DMS 273 (cell line): ENCODE measurements at regions not wholly inside any gene's neighbourhood (a gene's known extent, or its start where the extent isn't known, plus 50 kb on each side); places are given as distances from the start of the nearest gene placed in this dataset.

ENCODE experiments used
- DNase-seq: peaks from one replicate; lab custom pipeline; 2025; ENCODE audit not compliant: unreplicated experiment; lab: John Stamatoyannopoulos, UW

GRCh38 chr5:124796495-124796894 lies 50.1 kb upstream of the ZNF608 start:
- no peak for DNase-seq

- DNase-seq = no peak
These were observed 51.2 kb upstream of the ZNF608 start for GRCh38 chr5:124797665-124798087.

GRCh38 chr5:124798890-124799289 lies 52.5 kb upstream of the ZNF608 start:
- no peak for DNase-seq

GRCh38 chr5:124801551-124801950 lies 55.1 kb upstream of the ZNF608 start:
- DNase-seq = no peak

GRCh38 chr5:124803617-124804323 lies 57.3 kb upstream of the ZNF608 start:
- DNase-seq = no peak

GRCh38 chr5:124806026-124806372 lies 59.6 kb upstream of the ZNF608 start:
- no peak for DNase-seq

GRCh38 chr5:124806373-124807077 lies 60.1 kb upstream of the ZNF608 start:
- DNase-seq = peak; percentile 96

- no peak for DNase-seq
These were observed 62.4 kb upstream of the ZNF608 start for GRCh38 chr5:124808842-124809268.

GRCh38 chr5:124810396-124811006 lies 64.1 kb upstream of the ZNF608 start:
- no peak for DNase-seq

GRCh38 chr5:124812771-124813358 lies 66.4 kb upstream of the ZNF608 start:
- DNase-seq = no peak

- DNase-seq = no peak
These were observed 69.9 kb upstream of the ZNF608 start for GRCh38 chr5:124816381-124816780.

- DNase-seq = no peak
These were observed 72.8 kb upstream of the ZNF608 start for GRCh38 chr5:124819201-124819600.

- DNase-seq = no peak
These were observed 76.2 kb upstream of the ZNF608 start for GRCh38 chr5:124822647-124823046.

- DNase-seq = peak; percentile 36
These were observed 76.9 kb upstream of the ZNF608 start for GRCh38 chr5:124823380-124823779.

GRCh38 chr5:124824637-124825158 lies 78.3 kb upstream of the ZNF608 start:
- DNase-seq = peak; percentile 20

- no peak for DNase-seq
These were observed 79.0 kb upstream of the ZNF608 start for GRCh38 chr5:124825250-124825982.

GRCh38 chr5:124825983-124826337 lies 79.5 kb upstream of the ZNF608 start:
- no peak for DNase-seq

GRCh38 chr5:124828731-124829234 lies 82.3 kb upstream of the ZNF608 start:
- no peak for DNase-seq

- no peak for DNase-seq
These were observed 85.3 kb upstream of the ZNF608 start for GRCh38 chr5:124831687-124832240.

GRCh38 chr5:124832510-124832909 lies 86.1 kb upstream of the ZNF608 start:
- DNase-seq = no peak
